Panc1 (cell line): ENCODE measurements at regions not wholly inside any gene's neighbourhood (a gene's known extent, or its start where the extent isn't known, plus 50 kb on each side); places are given as distances from the start of the nearest gene placed in this dataset.

Experiments
- POLR2AphosphoS5 ChIP-seq: IDR thresholded peaks from 2 replicates; pipeline ENCODE4 v1.6.1; 2012; ENCODE audit warnings: mild to moderate bottlenecking, low read depth, low read length, moderate library complexity
- SIN3A ChIP-seq: IDR thresholded peaks from 2 replicates; pipeline ENCODE4 v1.6.1; 2012; ENCODE audit warnings: low read depth, mild to moderate bottlenecking, low read length, moderate library complexity, borderline replicate concordance; ENCODE audit not compliant: insufficient read depth
- TCF7L2 ChIP-seq: IDR thresholded peaks from 2 replicates; pipeline ENCODE4 v1.6.1; 2011; ENCODE audit warnings: mild to moderate bottlenecking, low read depth, low read length, inconsistent platforms
- TF ChIP-seq, protein P1 (sequence below): fragments of 450-650 bp; IDR thresholded peaks from 2 replicates; pipeline ENCODE4 v1.5.1; 2017; ENCODE audit warnings: mild to moderate bottlenecking
- TF ChIP-seq, protein P2 (sequence below), 2 experiments: IDR thresholded peaks; 2 replicates each; pipeline ENCODE4 v1.6.1; 2011 to 2012; ENCODE audit warnings: low read depth in 2 of 2, control low read depth in 1 of 2, low read length in 1 of 2, mild to moderate bottlenecking in 1 of 2, moderate library complexity in 1 of 2; ENCODE audit not compliant: insufficient read depth in 1 of 2

DNA sequence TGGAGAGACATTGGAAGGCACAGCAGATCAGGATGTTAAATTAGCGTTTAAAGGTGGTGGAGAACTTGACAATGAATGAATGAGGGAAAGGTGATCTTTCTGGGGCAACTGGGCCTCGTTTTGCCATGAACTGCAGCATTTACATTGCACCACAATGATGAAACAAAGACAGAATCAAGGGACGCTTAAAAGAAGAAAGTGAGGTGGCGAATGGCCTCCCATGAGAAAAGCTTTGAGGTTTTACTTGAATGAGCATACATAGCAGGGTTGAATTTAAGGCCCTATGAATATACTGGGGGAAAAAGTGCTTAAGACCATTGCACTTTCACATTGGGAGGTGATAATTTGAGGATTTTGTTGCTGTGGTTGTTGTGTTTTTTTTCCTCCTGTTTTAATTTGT is 476.4 kb downstream of the ISL1 start:
- TF ChIP-seq, protein P1, sequence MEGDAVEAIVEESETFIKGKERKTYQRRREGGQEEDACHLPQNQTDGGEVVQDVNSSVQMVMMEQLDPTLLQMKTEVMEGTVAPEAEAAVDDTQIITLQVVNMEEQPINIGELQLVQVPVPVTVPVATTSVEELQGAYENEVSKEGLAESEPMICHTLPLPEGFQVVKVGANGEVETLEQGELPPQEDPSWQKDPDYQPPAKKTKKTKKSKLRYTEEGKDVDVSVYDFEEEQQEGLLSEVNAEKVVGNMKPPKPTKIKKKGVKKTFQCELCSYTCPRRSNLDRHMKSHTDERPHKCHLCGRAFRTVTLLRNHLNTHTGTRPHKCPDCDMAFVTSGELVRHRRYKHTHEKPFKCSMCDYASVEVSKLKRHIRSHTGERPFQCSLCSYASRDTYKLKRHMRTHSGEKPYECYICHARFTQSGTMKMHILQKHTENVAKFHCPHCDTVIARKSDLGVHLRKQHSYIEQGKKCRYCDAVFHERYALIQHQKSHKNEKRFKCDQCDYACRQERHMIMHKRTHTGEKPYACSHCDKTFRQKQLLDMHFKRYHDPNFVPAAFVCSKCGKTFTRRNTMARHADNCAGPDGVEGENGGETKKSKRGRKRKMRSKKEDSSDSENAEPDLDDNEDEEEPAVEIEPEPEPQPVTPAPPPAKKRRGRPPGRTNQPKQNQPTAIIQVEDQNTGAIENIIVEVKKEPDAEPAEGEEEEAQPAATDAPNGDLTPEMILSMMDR = no peak
- TF ChIP-seq SIN3A (no peak), POLR2AphosphoS5 (no peak), TCF7L2 (no peak)
- TF ChIP-seq, protein P2, sequence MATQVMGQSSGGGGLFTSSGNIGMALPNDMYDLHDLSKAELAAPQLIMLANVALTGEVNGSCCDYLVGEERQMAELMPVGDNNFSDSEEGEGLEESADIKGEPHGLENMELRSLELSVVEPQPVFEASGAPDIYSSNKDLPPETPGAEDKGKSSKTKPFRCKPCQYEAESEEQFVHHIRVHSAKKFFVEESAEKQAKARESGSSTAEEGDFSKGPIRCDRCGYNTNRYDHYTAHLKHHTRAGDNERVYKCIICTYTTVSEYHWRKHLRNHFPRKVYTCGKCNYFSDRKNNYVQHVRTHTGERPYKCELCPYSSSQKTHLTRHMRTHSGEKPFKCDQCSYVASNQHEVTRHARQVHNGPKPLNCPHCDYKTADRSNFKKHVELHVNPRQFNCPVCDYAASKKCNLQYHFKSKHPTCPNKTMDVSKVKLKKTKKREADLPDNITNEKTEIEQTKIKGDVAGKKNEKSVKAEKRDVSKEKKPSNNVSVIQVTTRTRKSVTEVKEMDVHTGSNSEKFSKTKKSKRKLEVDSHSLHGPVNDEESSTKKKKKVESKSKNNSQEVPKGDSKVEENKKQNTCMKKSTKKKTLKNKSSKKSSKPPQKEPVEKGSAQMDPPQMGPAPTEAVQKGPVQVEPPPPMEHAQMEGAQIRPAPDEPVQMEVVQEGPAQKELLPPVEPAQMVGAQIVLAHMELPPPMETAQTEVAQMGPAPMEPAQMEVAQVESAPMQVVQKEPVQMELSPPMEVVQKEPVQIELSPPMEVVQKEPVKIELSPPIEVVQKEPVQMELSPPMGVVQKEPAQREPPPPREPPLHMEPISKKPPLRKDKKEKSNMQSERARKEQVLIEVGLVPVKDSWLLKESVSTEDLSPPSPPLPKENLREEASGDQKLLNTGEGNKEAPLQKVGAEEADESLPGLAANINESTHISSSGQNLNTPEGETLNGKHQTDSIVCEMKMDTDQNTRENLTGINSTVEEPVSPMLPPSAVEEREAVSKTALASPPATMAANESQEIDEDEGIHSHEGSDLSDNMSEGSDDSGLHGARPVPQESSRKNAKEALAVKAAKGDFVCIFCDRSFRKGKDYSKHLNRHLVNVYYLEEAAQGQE (IDR thresholded peaks at IDR 0.05; ENCODE audit: insufficient read depth in 1 of 2, low read depth in 2 of 2, low read length in 1 of 2) = no peak
